ENCODE measurements at regions not wholly inside any gene's neighbourhood (a gene's known extent, or its start where the extent isn't known, plus 50 kb on each side); places are given as distances from the start of the nearest gene placed in this dataset.

- H3K27me3 ChIP-seq (ENCODE audit: control insufficient read depth in 5 of 5, insufficient read depth in 4 of 5, low read length in 5 of 5): no peaks in the 10 kb centered on the region
- no peaks in the 10 kb centered on the region for H3K36me3 ChIP-seq (ENCODE audit: control insufficient read depth in 5 of 5, insufficient read depth in 5 of 5, low read length in 5 of 5)
- peaks cover 0 to 14% (median 6%) of the 10 kb centered on the region in 5 donors for H3K4me1 ChIP-seq (ENCODE audit: control insufficient read depth in 5 of 5, insufficient read depth in 5 of 5, low read length in 5 of 5)
- H3K9me3 ChIP-seq (ENCODE audit: control insufficient read depth in 5 of 5, low read length in 5 of 5): no peaks in the 10 kb centered on the region
- no peak overlapping the region for H3K27ac ChIP-seq (ENCODE audit: low read depth, low read length)
- H3K4me3 ChIP-seq (ENCODE audit: low read depth in 1 of 5, low read length in 5 of 5): no peak overlapping the region
- H3K9ac ChIP-seq (ENCODE audit: low read length in 5 of 5): no peak overlapping the region
Measured at GRCh38 chr1:118339400-118340124, 154.5 kb upstream of the SPAG17 start.

DNA sequence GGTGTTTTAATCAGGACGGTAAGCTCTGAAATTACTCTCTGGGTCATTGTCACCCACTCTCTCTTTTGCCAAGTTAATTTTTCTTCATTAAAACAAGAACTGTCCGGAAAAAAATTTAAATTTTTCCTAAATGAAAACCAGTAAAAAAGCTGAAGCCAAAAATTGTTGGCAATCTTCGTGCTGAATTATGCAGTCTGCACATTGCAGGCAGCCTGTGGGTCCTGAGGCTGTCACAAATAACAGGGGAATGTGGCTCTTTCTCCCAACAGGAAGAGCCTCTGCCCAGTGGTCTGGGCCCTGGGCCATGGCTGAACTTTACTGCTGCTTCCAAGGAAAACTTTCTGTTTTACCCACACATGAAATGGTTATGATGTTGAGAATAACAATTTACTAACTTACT is 153.9 kb upstream of the SPAG17 start:
- Histone ChIP-seq H3K9ac (ENCODE audit: low read length in 5 of 5) (no peak overlapping the region), H3K27me3 (ENCODE audit: control insufficient read depth in 5 of 5, insufficient read depth in 4 of 5, low read length in 5 of 5) (no peaks in the 10 kb centered on the region), H3K9me3 (ENCODE audit: control insufficient read depth in 5 of 5, low read length in 5 of 5) (no peaks in the 10 kb centered on the region), H3K4me3 (ENCODE audit: low read depth in 1 of 5, low read length in 5 of 5) (no peak overlapping the region), H3K4me1 (ENCODE audit: control insufficient read depth in 5 of 5, insufficient read depth in 5 of 5, low read length in 5 of 5) (peaks cover 0 to 14% (median 6%) of the 10 kb centered on the region in 5 donors), H3K36me3 (ENCODE audit: control insufficient read depth in 5 of 5, insufficient read depth in 5 of 5, low read length in 5 of 5) (no peaks in the 10 kb centered on the region), H3K27ac (ENCODE audit: low read depth, low read length) (no peak overlapping the region)

DNA sequence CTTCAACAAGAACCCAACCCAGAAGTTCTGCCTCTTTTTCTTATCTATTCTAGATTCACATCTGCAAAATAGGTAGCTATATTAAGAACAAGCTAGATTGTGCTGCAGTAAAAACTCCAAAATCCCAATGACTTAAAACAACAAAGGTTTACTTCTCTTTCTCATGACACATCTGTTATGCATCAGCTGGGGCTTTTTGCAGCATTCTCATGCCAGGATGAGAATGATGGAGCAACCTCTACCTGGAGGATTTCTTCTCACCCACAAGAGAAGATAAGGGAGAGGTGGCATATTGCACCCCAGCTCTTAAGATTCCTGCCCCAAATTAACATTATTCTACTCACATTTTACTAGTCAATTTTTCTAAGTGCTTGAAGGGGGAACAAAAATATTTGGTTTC is 152.3 kb upstream of the SPAG17 start:
- Histone ChIP-seq H3K27me3 (ENCODE audit: control insufficient read depth in 5 of 5, insufficient read depth in 4 of 5, low read length in 5 of 5) (no peaks in the 10 kb centered on the region), H3K4me1 (ENCODE audit: control insufficient read depth in 5 of 5, insufficient read depth in 5 of 5, low read length in 5 of 5) (peaks cover 0 to 14% (median 6%) of the 10 kb centered on the region in 5 donors), H3K27ac (ENCODE audit: low read depth, low read length) (no peak overlapping the region), H3K4me3 (ENCODE audit: low read depth in 1 of 5, low read length in 5 of 5) (no peak overlapping the region), H3K9me3 (ENCODE audit: control insufficient read depth in 5 of 5, low read length in 5 of 5) (no peaks in the 10 kb centered on the region), H3K9ac (ENCODE audit: low read length in 5 of 5) (no peak overlapping the region), H3K36me3 (ENCODE audit: control insufficient read depth in 5 of 5, insufficient read depth in 5 of 5, low read length in 5 of 5) (no peaks in the 10 kb centered on the region)

GRCh38 chr1:118335331-118335732 is 150.3 kb upstream of the SPAG17 start:
- H3K9ac ChIP-seq (ENCODE audit: low read length in 5 of 5): no peak overlapping the region
- no peaks in the 10 kb centered on the region for H3K36me3 ChIP-seq (ENCODE audit: control insufficient read depth in 5 of 5, insufficient read depth in 5 of 5, low read length in 5 of 5)
- H3K9me3 ChIP-seq (ENCODE audit: control insufficient read depth in 5 of 5, low read length in 5 of 5): no peaks in the 10 kb centered on the region
- no peak overlapping the region for H3K4me3 ChIP-seq (ENCODE audit: low read depth in 1 of 5, low read length in 5 of 5)
- no peaks in the 10 kb centered on the region for H3K27me3 ChIP-seq (ENCODE audit: control insufficient read depth in 5 of 5, insufficient read depth in 4 of 5, low read length in 5 of 5)
- H3K27ac ChIP-seq (ENCODE audit: low read depth, low read length): no peak overlapping the region
- H3K4me1 ChIP-seq (ENCODE audit: control insufficient read depth in 5 of 5, insufficient read depth in 5 of 5, low read length in 5 of 5): peaks cover 0 to 14% (median 6%) of the 10 kb centered on the region in 5 donors

DNA sequence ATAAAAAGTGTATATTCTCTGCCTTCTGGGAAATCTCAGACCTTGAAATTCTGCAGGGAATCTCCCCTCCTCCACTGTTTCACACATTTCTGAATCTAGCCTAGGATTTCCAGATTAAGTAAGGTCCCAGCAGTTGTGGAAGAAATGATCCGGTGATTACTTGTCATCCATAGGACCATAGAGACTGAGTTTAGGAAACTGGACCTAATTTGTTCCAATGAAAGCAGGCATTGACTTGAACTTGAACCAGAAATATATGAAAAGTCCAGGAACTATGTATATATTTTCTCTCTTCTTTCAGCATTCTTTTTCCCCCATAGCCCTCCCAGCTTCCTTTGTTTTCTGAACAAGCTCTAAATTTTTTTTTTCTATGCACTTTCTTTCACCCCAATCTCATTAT is 149.5 kb upstream of the SPAG17 start:
- Histone ChIP-seq H3K27ac (ENCODE audit: low read depth, low read length) (no peak overlapping the region), H3K27me3 (ENCODE audit: control insufficient read depth in 5 of 5, insufficient read depth in 4 of 5, low read length in 5 of 5) (no peaks in the 10 kb centered on the region), H3K36me3 (ENCODE audit: control insufficient read depth in 5 of 5, insufficient read depth in 5 of 5, low read length in 5 of 5) (no peaks in the 10 kb centered on the region), H3K9ac (ENCODE audit: low read length in 5 of 5) (no peak overlapping the region), H3K4me3 (ENCODE audit: low read depth in 1 of 5, low read length in 5 of 5) (no peak overlapping the region), H3K4me1 (ENCODE audit: control insufficient read depth in 5 of 5, insufficient read depth in 5 of 5, low read length in 5 of 5) (peaks cover 0 to 14% (median 6%) of the 10 kb centered on the region in 5 donors), H3K9me3 (ENCODE audit: control insufficient read depth in 5 of 5, low read length in 5 of 5) (no peaks in the 10 kb centered on the region)

DNA sequence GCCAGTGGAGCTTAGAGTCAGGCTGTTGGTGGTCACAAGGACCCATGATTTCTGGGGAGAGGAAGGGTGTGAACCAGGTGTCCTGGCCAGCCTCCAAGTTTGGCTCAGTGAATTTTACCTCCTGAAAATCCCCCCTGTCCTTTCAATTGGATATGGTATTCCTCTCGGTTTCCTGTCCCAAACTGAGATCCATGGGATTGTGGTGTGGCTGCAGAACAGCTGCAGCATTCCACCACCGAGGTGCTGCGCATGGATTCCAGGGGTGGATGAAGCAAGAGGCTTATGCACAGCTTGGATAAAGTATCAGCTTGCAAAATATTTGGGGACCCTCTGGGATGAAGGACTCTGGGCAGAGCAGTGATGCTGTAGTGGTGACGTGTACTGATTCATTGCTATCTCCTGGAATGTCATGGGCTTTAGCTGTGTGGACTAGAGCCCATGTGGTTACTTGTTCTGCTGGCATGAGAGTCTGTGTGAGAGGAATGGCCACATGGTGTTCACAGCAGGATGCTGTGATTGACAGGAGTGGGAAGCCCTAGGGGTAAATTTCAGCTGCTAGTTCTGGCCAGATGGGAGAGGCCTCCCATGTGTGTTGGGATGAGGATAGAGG is 148.7 kb upstream of the SPAG17 start:
- Histone ChIP-seq H3K9ac (ENCODE audit: low read length in 5 of 5) (no peak overlapping the region), H3K36me3 (ENCODE audit: control insufficient read depth in 5 of 5, insufficient read depth in 5 of 5, low read length in 5 of 5) (no peaks in the 10 kb centered on the region), H3K4me1 (ENCODE audit: control insufficient read depth in 5 of 5, insufficient read depth in 5 of 5, low read length in 5 of 5) (peaks cover 0 to 6% (median under 1%) of the 10 kb centered on the region in 5 donors), H3K4me3 (ENCODE audit: low read depth in 1 of 5, low read length in 5 of 5) (no peak overlapping the region), H3K27ac (ENCODE audit: low read depth, low read length) (no peak overlapping the region), H3K9me3 (ENCODE audit: control insufficient read depth in 5 of 5, low read length in 5 of 5) (no peaks in the 10 kb centered on the region), H3K27me3 (ENCODE audit: control insufficient read depth in 5 of 5, insufficient read depth in 4 of 5, low read length in 5 of 5) (no peaks in the 10 kb centered on the region)

- H3K4me1 ChIP-seq (ENCODE audit: control insufficient read depth in 5 of 5, insufficient read depth in 5 of 5, low read length in 5 of 5): peaks cover 0 to 8% (median 5%) of the 10 kb centered on the region in 5 donors
- H3K27me3 ChIP-seq (ENCODE audit: control insufficient read depth in 5 of 5, insufficient read depth in 4 of 5, low read length in 5 of 5): no peaks in the 10 kb centered on the region
- no peak overlapping the region for H3K9ac ChIP-seq (ENCODE audit: low read length in 5 of 5)
Measured at GRCh38 chr1:118326960-118327629, 142.1 kb upstream of the SPAG17 start.

GRCh38 chr1:118325550-118326225 is 140.7 kb upstream of the SPAG17 start:
- no peaks in the 10 kb centered on the region for H3K27me3 ChIP-seq (ENCODE audit: control insufficient read depth in 5 of 5, insufficient read depth in 4 of 5, low read length in 5 of 5)
- H3K9me3 ChIP-seq (ENCODE audit: control insufficient read depth in 5 of 5, low read length in 5 of 5): no peaks in the 10 kb centered on the region
- no peaks in the 10 kb centered on the region for H3K36me3 ChIP-seq (ENCODE audit: control insufficient read depth in 5 of 5, insufficient read depth in 5 of 5, low read length in 5 of 5)
- H3K4me1 ChIP-seq (ENCODE audit: control insufficient read depth in 5 of 5, insufficient read depth in 5 of 5, low read length in 5 of 5): peaks cover 0 to 15% (median 11%) of the 10 kb centered on the region in 5 donors
- H3K9ac ChIP-seq (ENCODE audit: low read length in 5 of 5): no peak overlapping the region
- no peak overlapping the region for H3K4me3 ChIP-seq (ENCODE audit: low read depth in 1 of 5, low read length in 5 of 5)
- H3K27ac ChIP-seq (ENCODE audit: low read depth, low read length): no peak overlapping the region

More at GRCh38 chr1:118326960-118327629, 142.1 kb upstream of the SPAG17 start:
- Histone ChIP-seq H3K9me3 (ENCODE audit: control insufficient read depth in 5 of 5, low read length in 5 of 5) (no peaks in the 10 kb centered on the region), H3K27ac (ENCODE audit: low read depth, low read length) (no peak overlapping the region), H3K36me3 (ENCODE audit: control insufficient read depth in 5 of 5, insufficient read depth in 5 of 5, low read length in 5 of 5) (no peaks in the 10 kb centered on the region), H3K4me3 (ENCODE audit: low read depth in 1 of 5, low read length in 5 of 5) (no peak overlapping the region)

GRCh38 chr1:118323246-118323645 is 138.2 kb upstream of the SPAG17 start:
- Histone ChIP-seq H3K36me3 (ENCODE audit: control insufficient read depth in 5 of 5, insufficient read depth in 5 of 5, low read length in 5 of 5) (no peaks in the 10 kb centered on the region), H3K4me3 (ENCODE audit: low read depth in 1 of 5, low read length in 5 of 5) (no peak overlapping the region), H3K9me3 (ENCODE audit: control insufficient read depth in 5 of 5, low read length in 5 of 5) (no peaks in the 10 kb centered on the region), H3K27ac (ENCODE audit: low read depth, low read length) (no peak overlapping the region), H3K27me3 (ENCODE audit: control insufficient read depth in 5 of 5, insufficient read depth in 4 of 5, low read length in 5 of 5) (no peaks in the 10 kb centered on the region), H3K4me1 (ENCODE audit: control insufficient read depth in 5 of 5, insufficient read depth in 5 of 5, low read length in 5 of 5) (peaks cover 0 to 18% (median 14%) of the 10 kb centered on the region in 5 donors), H3K9ac (ENCODE audit: low read length in 5 of 5) (no peak overlapping the region)
